Cardiac septum (tissue), 1 donor: ENCODE measurements at regions not wholly inside any gene's neighbourhood (a gene's known extent, or its start where the extent isn't known, plus 50 kb on each side); places are given as distances from the start of the nearest gene placed in this dataset.
"Not testable (repeated sequence)": the region's sequence is repeated elsewhere in the genome, so short reads cannot be mapped to it uniquely, and the experiment has no call there.

Experiments
- DNase-seq: peaks from one replicate; pipeline ENCODE4 v3.0.0-alpha.2; 2020; ENCODE audit warnings: low spot score
- intact Hi-C: fragments of 100-400 bp; cut with DNase I; formaldehyde crosslinking; loops from one replicate; pipeline ENCODE4 v1.14.0; 2022
- donor health status: DM: no; HTN: no; CAD: no.

GRCh38 chr14:81991998-81992397 lies 458.3 kb upstream of the SEL1L start:
- no peak for DNase-seq
- intact Hi-C loops = no loop called here

DNA sequence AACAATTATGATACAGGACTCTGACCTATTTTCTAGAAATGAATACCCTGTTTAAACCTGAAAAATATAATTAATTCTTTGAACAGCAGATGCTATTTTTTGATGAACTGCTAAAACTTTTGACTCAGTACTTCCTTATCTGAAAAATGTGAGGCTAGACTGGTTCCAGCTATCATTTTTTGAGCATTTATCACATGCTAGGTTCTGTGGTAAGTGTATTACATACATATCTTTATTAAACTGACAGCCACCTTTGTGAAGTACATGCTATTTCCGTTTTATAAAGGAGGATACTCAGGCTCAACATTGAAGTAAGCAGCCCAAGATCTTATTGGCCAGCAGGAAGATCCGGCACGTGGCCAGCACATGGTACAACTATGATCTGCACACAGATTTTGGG lies 459.8 kb upstream of the SEL1L start:
- intact Hi-C loops = no loop called here
- no peak for DNase-seq

DNA sequence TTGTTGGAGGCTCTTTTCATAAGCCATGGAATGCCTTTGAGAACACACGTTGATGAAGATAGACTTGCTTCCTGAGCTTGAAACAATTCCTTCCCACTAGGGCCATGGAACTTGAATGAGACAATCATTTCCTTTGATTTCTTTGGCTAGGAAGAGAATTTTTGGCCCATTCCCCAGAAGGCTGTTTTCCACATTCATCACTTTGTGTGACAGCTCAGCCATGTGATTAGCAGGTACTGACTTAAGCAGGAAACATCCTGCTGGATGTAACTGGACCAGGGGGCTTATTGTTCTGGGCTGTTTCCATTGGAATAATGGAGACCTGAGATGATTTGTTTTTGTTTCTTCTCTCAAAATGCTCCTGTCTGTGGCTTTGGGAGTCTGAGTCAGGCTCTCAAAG lies 469.8 kb upstream of the SEL1L start:
- DNase-seq = no peak
- intact Hi-C loops = no loop called here

- intact Hi-C loops = no loop called here
- DNase-seq = no peak
Observed at GRCh38 chr14:82009076-82009475, 475.4 kb upstream of the SEL1L start.

DNA sequence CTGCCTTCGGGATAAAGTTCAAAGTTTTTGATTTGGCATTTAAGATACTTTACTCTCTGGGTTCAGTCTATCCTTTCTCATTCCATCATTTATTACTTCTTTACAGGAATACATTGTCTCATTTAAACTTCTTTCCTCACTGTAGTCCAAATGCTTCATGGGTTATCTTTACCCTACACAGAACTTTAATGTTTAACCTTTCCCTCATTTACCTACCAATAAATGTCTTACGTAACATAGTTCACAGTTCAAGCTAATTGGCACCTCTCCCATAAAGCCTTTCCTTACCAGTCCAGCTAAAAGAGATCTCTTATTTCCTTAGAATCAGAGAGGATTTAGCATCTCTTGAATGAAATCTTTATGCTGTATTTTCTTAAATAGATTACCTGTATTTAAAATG lies 476.3 kb upstream of the SEL1L start:
- intact Hi-C loops = no loop called here
- DNase-seq = no peak

- intact Hi-C loops = no loop called here
- no peak for DNase-seq
Observed at GRCh38 chr14:82011460-82011859, 477.8 kb upstream of the SEL1L start.

- no peak for DNase-seq
- intact Hi-C loops = no loop called here
Observed at GRCh38 chr14:82029038-82029437, 495.4 kb upstream of the SEL1L start.

GRCh38 chr14:82035397-82035796 lies 501.7 kb upstream of the SEL1L start:
- intact Hi-C loops = no loop called here
- DNase-seq = no peak

DNA sequence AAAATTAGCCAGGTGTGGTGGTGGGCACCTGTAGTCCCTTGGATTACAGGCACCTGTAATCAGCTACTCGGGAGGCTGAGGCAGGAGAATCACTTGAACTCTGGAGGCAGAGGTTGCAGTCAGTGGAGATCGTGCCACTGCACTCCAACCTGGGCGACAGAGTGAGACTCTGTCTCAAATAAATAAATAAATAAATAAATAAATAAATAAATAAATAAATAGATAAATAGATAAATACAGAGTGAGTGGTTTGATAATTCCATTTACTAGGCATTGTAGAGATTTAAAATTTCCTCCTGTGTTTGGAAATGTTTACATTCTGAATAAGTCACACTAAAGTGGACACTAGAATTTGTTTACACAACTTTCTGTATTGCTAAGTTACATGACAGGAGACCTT lies 504.4 kb upstream of the SEL1L start:
- DNase-seq, intact Hi-C loops: not testable (repeated sequence)

DNA sequence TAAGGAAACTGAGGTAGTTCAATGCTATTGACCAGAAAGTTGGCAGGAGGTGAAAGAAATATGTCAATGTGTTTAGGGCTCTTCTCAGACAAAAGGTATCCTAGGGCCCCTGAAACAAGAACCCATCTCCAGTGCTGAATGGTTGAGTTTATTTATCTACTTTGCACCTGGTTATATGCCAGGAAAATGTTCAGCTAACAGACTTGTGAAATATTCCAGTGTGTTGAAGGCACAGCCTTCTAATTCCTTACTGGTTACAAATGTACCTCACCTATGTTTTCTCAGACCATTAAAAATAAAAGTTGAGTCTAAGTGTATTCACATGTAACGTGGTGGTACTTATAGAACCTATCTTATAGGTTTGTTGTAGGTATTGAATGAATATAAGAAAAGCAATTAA lies 511.7 kb upstream of the SEL1L start:
- no peak for DNase-seq
- intact Hi-C loops = no loop called here

DNA sequence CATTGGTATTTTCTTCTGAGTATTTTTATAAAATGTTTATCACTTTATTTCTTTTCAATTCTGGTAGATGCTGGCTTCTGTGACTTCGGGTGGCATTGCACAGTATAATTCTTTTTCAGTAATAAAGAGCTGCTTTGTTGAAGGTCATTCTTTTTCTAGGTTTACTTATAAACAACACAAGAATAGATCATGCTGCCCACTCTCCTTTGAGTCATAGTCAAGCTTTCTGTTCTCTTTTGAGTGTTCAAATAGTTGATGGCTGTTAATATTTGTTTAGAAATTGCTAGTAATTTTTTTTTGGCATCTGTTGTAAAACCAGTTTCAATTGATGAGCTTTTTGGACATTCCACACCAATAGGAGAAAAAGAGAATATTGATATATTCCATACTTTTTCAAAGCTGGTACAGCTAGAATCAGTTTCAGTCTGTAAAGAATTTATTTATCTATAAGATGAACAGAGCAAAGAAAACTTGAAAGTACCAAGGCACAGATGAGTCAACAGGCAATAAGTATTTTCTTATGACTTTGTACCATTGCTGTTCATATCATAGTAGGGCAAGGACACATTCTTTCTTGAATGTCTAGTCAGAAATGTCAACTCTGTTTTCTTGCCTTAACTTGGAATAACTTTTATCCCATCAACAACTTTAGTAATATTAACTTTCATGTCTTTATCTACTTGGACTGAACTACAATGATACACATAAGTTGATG lies 513.0 kb upstream of the SEL1L start:
- intact Hi-C loops = no loop called here
- no peak for DNase-seq

DNA sequence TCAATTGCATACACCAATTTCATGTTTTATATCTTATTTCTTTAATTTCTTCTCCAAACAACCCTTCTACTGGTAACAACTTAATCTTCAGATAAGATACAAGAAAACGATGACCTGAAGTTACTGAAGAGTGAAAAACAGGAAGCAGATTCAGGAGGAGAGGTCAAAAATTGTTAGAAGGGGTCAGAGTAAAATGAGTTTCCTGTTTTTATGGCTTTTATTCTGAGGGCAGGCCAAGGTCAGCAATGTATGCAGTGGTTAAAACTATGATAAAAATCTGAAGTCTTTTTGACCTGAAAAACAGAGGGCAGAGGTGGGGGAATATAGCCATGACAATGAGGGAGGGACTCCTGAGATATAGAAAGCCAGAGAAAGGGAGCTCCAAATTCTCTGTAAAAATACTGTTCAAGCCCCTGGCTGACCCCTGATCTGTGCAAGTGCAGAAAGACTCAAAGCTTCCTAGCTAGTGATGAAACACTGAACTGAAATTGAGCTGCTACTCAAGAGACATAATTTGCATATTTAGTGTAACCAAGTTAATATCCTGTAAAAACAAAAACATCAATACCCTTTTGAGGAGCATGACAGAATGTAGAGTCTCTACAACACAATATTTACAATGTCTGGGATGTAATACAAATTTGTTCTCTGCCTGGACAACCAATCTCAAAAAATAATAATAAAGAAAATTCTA lies 514.3 kb upstream of the SEL1L start:
- intact Hi-C loops = no loop called here

GRCh38 chr14:82052778-82053177 lies 519.1 kb upstream of the SEL1L start:
- intact Hi-C loops = no loop called here
- no peak for DNase-seq

More for the DNA sequence above, 514.3 kb upstream of the SEL1L start:
- DNase-seq = no peak

GRCh38 chr14:82055515-82056115 lies 522.0 kb upstream of the SEL1L start:
- no peak for DNase-seq
- intact Hi-C loops = no loop called here

DNA sequence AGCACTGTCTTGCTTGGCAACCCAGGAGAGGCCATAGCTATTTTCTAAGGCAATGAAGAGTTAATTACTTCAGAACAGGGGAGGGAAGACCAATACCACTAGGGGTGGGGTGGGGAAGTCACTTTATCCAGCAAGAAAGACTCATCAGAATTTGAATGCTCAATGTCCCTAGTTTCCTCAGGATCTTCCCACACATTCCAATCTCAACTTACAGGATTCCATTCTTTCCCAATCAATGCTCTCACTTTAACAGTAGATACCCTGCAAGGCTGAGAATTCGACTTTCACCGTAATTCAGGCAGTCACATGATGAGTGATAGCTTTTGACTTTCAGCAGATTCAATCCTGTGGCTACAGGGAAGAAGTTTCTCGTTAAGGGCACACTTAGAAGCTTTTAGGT lies 526.6 kb upstream of the SEL1L start:
- no peak for DNase-seq
- intact Hi-C loops = no loop called here

- intact Hi-C loops = no loop called here
Observed at GRCh38 chr14:82067221-82067875, 533.7 kb upstream of the SEL1L start.

DNA sequence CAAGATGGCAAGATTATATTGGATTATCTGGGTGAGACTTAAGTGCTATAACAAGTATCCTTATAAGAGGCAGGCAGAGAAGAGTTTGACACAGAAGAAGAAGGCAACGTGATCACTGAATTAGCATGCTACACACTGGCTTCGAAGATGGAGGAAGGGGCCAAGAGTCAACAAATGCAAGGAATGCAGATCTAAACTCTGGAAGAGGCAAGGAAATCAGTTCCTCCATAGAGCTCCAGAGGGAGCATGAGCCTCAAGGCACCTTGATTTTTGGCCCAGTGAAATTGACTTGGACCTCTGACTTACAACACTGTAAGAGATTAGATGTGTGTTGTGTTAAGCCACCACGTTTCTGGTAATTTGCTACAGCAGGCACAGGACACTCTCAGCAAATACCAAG lies 536.4 kb upstream of the SEL1L start:
- no peak for DNase-seq
- intact Hi-C loops = no loop called here

More at GRCh38 chr14:82067221-82067875, 533.7 kb upstream of the SEL1L start:
- no peak for DNase-seq

GRCh38 chr14:82070753-82071152 lies 537.1 kb upstream of the SEL1L start:
- intact Hi-C loops = no loop called here
- no peak for DNase-seq

GRCh38 chr14:82073547-82073946 lies 539.9 kb upstream of the SEL1L start:
- no peak for DNase-seq
- intact Hi-C loops = no loop called here

DNA sequence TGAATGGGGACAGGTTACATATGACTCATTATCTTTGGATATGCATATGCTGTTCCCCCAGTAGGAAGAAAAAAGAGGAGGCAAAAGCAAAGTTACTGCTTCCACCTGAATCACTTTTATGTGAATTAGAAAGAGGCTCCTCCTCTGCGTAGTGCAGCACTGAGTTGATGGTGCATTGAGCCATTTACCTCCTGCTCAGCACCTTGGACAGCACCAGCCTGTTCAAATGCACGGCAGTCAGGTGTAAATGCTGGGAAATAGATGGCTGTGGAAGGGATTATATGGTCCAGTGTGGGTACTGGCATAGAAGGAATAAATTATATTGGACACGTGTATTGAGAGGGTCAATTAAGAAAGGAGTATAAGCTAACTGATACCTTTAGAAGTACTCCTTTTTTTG lies 541.9 kb upstream of the SEL1L start:
- intact Hi-C loops = no loop called here
- no peak for DNase-seq

DNA sequence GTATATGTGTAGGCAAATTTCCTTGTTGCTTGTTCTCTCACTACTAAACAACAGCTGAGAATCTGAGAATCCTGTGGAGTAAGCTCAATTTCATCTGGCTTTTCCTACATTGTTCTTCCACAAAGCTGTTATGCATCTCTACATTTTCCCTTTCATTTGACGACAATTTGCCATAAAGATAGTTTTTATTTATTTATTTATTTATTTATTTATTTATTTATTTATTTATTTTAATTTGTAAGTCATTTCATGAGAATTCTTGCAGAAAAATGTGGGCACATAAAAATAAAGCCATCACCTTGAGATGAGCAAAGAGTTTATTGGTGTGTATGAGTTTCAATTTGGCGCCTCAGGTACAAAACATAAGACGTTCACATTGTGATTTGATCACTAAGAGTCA lies 545.9 kb upstream of the SEL1L start:
- no peak for DNase-seq
- intact Hi-C loops = no loop called here
